ENCODE measurements at regions not wholly inside any gene's neighbourhood (a gene's known extent, or its start where the extent isn't known, plus 50 kb on each side); places are given as distances from the start of the nearest gene placed in this dataset.

DNA sequence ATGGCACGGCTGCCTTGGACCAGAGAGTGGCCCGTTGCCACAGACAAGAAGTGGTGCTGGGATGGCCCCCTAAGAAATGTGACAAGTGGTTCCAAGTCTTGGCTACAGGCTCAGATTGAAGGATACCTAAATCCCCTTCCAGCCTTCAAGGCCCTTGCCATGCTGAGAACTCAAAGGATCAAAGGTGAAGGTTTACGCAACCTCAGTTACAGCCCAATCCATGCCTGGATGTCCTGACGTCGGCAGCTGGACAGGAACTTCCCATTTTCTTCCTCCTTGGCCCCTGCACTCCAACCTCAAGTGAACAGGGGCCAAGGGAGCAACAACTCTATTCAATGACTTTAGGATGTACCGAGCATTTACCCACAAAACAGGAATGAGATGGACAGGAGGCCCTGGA is 95.4 kb downstream of the DHCR7 start:
- no peak overlapping the region for H3K4me3 ChIP-seq
- DNase-seq (ENCODE audit: low read depth, low spot score): no peak
- H3K27ac ChIP-seq: no peak overlapping the region
- no peak for TF ChIP-seq EZH2 (IDR thresholded peaks at IDR 0.05)
- no peak for TF ChIP-seq POLR2AphosphoS5 (IDR thresholded peaks at IDR 0.05; ENCODE audit: borderline replicate concordance, low read depth, low read length)
- H3K9me3 ChIP-seq (ENCODE audit: low read depth, low read length): no peaks in the 10 kb centered on the region
- no peak overlapping the region for H3K9ac ChIP-seq (ENCODE audit: insufficient read length)
- H3K36me3 ChIP-seq (ENCODE audit: insufficient read depth, low read length): no peaks in the 10 kb centered on the region

GRCh38 chr11:71352226-71352625 is 96.0 kb downstream of the DHCR7 start:
- DNase-seq (ENCODE audit: low read depth, low spot score): no peak
- H3K9me3 ChIP-seq (ENCODE audit: low read depth, low read length): no peaks in the 10 kb centered on the region
- no peak overlapping the region for H3K9ac ChIP-seq (ENCODE audit: insufficient read length)
- H3K27ac ChIP-seq: no peak overlapping the region
- TF ChIP-seq POLR2AphosphoS5 (IDR thresholded peaks at IDR 0.05; ENCODE audit: borderline replicate concordance, low read depth, low read length) (no peak), EZH2 (IDR thresholded peaks at IDR 0.05) (no peak), FOXP2 (optimal IDR thresholded peaks at IDR 0.05; ENCODE audit: control extremely low read depth, extremely low read length, insufficient read depth) (no peak)
- H3K36me3 ChIP-seq (ENCODE audit: insufficient read depth, low read length): no peaks in the 10 kb centered on the region
- H3K4me3 ChIP-seq: no peak overlapping the region

DNA sequence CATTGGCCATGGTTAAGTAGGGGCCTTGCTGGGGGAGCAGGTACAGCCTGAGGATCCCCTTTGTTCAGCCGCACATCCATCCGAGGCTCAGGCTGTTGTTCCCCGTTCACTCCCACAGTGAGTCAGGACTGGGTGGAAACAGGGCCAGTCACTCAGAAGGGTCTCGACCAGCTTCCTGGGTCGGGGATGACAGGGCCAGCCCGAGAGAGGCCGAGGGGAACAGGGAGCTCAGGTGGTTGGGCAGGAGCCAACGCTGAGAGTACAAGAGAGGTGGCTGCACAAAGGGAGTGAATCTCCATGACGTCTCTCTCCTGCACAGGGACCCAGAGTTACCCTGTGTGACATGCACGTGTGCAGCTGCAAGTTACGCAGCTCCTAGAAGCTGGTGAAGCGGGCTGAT is 97.2 kb upstream of the SHANK2 start:
- Histone ChIP-seq H3K36me3 (ENCODE audit: insufficient read depth, low read length) (no peaks in the 10 kb centered on the region), H3K27ac (no peak overlapping the region), H3K9me3 (ENCODE audit: low read depth, low read length) (no peaks in the 10 kb centered on the region), H3K4me3 (no peak overlapping the region), H3K9ac (ENCODE audit: insufficient read length) (no peak overlapping the region)
- no peak for TF ChIP-seq EZH2 (IDR thresholded peaks at IDR 0.05)
- TF ChIP-seq FOXP2 (optimal IDR thresholded peaks at IDR 0.05; ENCODE audit: control extremely low read depth, extremely low read length, insufficient read depth): no peak
- no peak for TF ChIP-seq POLR2AphosphoS5 (IDR thresholded peaks at IDR 0.05; ENCODE audit: borderline replicate concordance, low read depth, low read length)
- no peak for DNase-seq (ENCODE audit: low read depth, low spot score)

DNA sequence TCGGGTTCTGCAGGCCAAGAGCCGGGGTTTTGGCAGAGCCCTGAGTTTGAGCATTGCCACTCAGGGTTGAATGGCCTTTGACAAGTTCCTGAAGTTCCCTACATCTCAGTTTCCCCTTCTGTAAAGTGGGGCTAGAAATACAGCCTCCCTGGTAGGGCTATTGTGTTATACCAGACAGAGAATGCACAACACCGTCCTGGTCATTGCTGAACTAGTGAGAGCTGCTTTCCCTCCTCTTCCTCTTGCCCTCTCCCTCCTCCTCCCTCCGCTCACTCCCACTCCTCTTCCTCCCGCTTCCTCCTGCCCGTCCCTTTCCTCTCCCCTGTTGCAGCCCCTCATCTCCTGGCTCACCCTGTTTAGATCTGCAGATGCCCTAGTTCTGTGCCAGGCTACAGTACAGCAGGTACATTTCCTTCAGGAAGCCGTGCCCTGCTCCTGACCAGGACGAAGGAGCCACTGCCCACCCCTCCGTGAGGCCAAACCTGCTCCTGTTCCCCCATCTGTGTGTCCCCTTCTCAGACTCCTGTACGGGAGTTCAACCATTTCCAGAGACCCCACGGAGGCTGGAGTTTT is 91.5 kb upstream of the SHANK2 start:
- H3K27ac ChIP-seq: no peak overlapping the region
- H3K9me3 ChIP-seq (ENCODE audit: low read depth, low read length): peaks cover 3% of the 10 kb centered on the region; the same call in 1 of the 2 replicates
- H3K9ac ChIP-seq (ENCODE audit: insufficient read length): no peak overlapping the region
- TF ChIP-seq POLR2AphosphoS5 (IDR thresholded peaks at IDR 0.05; ENCODE audit: borderline replicate concordance, low read depth, low read length) (no peak), EZH2 (IDR thresholded peaks at IDR 0.05) (no peak), FOXP2 (optimal IDR thresholded peaks at IDR 0.05; ENCODE audit: control extremely low read depth, extremely low read length, insufficient read depth) (no peak)
- no peaks in the 10 kb centered on the region for H3K36me3 ChIP-seq (ENCODE audit: insufficient read depth, low read length)
- no peak overlapping the region for H3K4me3 ChIP-seq
- DNase-seq (ENCODE audit: low read depth, low spot score): no peak

DNA sequence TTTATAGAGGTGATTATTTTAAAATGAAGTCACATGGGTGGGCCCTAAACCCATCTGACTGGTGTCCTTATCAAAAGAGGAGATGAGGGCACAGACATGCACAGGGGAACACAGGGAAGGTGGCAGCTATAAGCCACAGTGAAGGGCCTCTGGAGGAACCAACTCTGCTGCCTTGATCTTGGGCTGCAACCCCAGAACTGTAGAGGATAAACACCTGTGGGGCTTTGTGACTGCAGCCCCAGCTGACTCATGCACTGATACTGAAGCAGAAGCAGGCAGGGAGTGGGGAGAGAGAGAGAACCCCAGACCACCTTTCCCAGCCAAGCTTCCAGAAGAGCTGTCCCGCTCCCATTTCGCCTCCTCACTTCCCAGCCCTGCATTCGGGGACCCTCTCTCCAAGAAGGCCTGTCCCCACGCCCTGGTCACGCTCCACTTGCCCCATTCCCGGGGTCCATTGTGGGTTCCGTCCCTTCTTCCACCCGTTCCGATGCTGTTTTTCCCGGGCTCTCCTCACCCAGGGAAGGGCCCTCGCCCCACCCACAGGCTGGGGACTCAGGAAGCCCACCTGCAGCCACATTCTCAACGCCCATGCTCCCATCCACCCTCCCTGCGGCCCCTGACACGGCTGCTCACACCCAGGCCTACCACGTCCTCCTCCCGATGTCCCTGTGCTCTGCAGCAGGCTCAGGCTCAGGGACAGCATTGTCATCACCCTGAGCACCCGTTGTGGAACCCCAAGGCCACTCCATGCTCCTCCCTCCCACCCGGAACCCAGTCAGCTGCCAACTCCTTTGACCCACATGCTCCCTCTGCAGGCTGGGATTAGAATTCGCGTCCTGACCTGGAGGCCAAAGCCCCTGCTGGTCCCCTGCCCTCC is 90.8 kb upstream of the SHANK2 start:
- Histone ChIP-seq H3K4me3 (no peak overlapping the region), H3K9me3 (ENCODE audit: low read depth, low read length) (peaks cover 3% of the 10 kb centered on the region; the same call in 1 of the 2 replicates), H3K27ac (no peak overlapping the region), H3K9ac (ENCODE audit: insufficient read length) (no peak overlapping the region), H3K36me3 (ENCODE audit: insufficient read depth, low read length) (no peaks in the 10 kb centered on the region)
- no peak for TF ChIP-seq POLR2AphosphoS5 (IDR thresholded peaks at IDR 0.05; ENCODE audit: borderline replicate concordance, low read depth, low read length)
- TF ChIP-seq FOXP2 (optimal IDR thresholded peaks at IDR 0.05; ENCODE audit: control extremely low read depth, extremely low read length, insufficient read depth): no peak
- TF ChIP-seq EZH2 (IDR thresholded peaks at IDR 0.05): no peak
- no peak for DNase-seq (ENCODE audit: low read depth, low spot score)

- Histone ChIP-seq H3K9me3 (ENCODE audit: low read depth, low read length) (peaks cover 3% of the 10 kb centered on the region; the same call in 1 of the 2 replicates), H3K4me3 (no peak overlapping the region), H3K27ac (no peak overlapping the region), H3K9ac (ENCODE audit: insufficient read length) (no peak overlapping the region), H3K36me3 (ENCODE audit: insufficient read depth, low read length) (no peaks in the 10 kb centered on the region)
- DNase-seq (ENCODE audit: low read depth, low spot score): no peak
- no peak for TF ChIP-seq FOXP2 (optimal IDR thresholded peaks at IDR 0.05; ENCODE audit: control extremely low read depth, extremely low read length, insufficient read depth)
- no peak for TF ChIP-seq POLR2AphosphoS5 (IDR thresholded peaks at IDR 0.05; ENCODE audit: borderline replicate concordance, low read depth, low read length)
Observed at GRCh38 chr11:71342116-71342515, 89.7 kb upstream of the SHANK2 start.

GRCh38 chr11:71341596-71341995 is 89.2 kb upstream of the SHANK2 start:
- H3K9me3 ChIP-seq (ENCODE audit: low read depth, low read length): peaks cover 3% of the 10 kb centered on the region; the same call in 1 of the 2 replicates
- no peak overlapping the region for H3K4me3 ChIP-seq
- TF ChIP-seq EZH2 (IDR thresholded peaks at IDR 0.05) (no peak), FOXP2 (optimal IDR thresholded peaks at IDR 0.05; ENCODE audit: control extremely low read depth, extremely low read length, insufficient read depth) (no peak), POLR2AphosphoS5 (IDR thresholded peaks at IDR 0.05; ENCODE audit: borderline replicate concordance, low read depth, low read length) (no peak)
- H3K27ac ChIP-seq: no peak overlapping the region
- no peak for DNase-seq (ENCODE audit: low read depth, low spot score)
- no peak overlapping the region for H3K9ac ChIP-seq (ENCODE audit: insufficient read length)
- H3K36me3 ChIP-seq (ENCODE audit: insufficient read depth, low read length): no peaks in the 10 kb centered on the region

DNA sequence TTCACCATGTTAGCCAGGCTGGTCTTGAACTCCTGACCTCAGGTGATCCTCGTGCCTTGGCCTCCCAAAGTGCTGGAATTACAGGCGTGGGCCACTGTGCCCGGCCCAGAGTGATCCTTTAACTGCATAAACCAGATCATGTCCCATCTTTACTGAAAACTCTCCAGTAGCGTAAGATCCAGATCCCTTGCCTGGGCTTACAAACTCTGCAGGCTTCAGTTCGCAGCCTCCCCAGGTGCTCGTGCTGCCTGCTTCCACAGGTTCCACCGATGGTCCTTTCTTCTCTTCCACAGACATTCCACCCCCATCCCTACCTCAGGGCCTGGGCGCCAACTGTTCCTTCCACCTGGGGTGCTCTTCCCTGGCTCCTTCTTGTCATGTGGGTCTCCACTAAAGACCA is 88.8 kb upstream of the SHANK2 start:
- Histone ChIP-seq H3K27ac (no peak overlapping the region), H3K9ac (ENCODE audit: insufficient read length) (no peak overlapping the region), H3K4me3 (no peak overlapping the region), H3K9me3 (ENCODE audit: low read depth, low read length) (peaks cover 3% of the 10 kb centered on the region; the same call in 1 of the 2 replicates), H3K36me3 (ENCODE audit: insufficient read depth, low read length) (no peaks in the 10 kb centered on the region)
- DNase-seq (ENCODE audit: low read depth, low spot score): no peak
- TF ChIP-seq POLR2AphosphoS5 (IDR thresholded peaks at IDR 0.05; ENCODE audit: borderline replicate concordance, low read depth, low read length) (no peak), EZH2 (IDR thresholded peaks at IDR 0.05) (no peak), FOXP2 (optimal IDR thresholded peaks at IDR 0.05; ENCODE audit: control extremely low read depth, extremely low read length, insufficient read depth) (no peak)

All from SK-N-MC (cell line).